OCI-LY1 (cell line): ENCODE measurements at regions not wholly inside any gene's neighbourhood (a gene's known extent, or its start where the extent isn't known, plus 50 kb on each side); places are given as distances from the start of the nearest gene placed in this dataset.

Experiments
- CTCF ChIP-seq: fragments of 200-600 bp; sonication (generic), shearing (Covaris generic); IDR thresholded peaks from 2 replicates; pipeline ENCODE4 v1.5.1; 2017; ENCODE audit warnings: mild to moderate bottlenecking, antibody characterized with exemption, low read length, moderate library complexity, mixed read lengths
- EZH2 ChIP-seq: fragments of 200-600 bp; sonication (generic), shearing (Covaris generic); IDR thresholded peaks from 2 replicates; pipeline ENCODE4 v1.8.0; 2017; ENCODE audit warnings: borderline replicate concordance, mixed run types, mild to moderate bottlenecking, antibody characterized with exemption, low read length, moderate library complexity, mixed read lengths

DNA sequence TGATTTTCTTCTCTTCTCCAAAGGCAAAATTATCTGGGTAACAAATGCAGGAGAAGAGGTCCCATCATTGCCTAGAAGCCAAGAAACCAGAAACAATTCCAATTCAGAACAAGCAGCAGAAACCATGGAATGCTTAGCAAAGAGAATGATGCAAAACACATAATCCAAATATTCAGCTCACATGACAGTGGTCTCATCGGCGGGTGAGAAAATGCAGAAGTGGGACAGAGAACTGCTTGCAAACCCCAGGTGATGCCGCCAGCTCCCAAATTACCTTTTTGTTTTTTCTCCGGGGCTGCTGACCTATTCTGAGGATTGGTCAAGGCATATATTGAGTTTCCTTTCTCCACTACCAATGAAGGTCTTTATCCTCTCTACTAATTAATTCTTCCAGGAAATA is 99.7 kb downstream of the ZNF22 start:
- TF ChIP-seq CTCF: no peak
- no peak for TF ChIP-seq EZH2
